Testis (tissue), 2 donors: ENCODE measurements at regions not wholly inside any gene's neighbourhood (a gene's known extent, or its start where the extent isn't known, plus 50 kb on each side); places are given as distances from the start of the nearest gene placed in this dataset.

Experiments
- DNase-seq: peaks from one replicate; pipeline ENCODE4 v3.0.0-alpha.2; 2019
- H3K27ac ChIP-seq, 2 donors: fragments of 200-600 bp; sonication (generic); one replicate each; pipeline ENCODE4 v1.5.1; 2019
- H3K27me3 ChIP-seq: fragments of 200-600 bp; sonication (generic); one replicate; pipeline ENCODE4 v1.5.1; 2019
- H3K36me3 ChIP-seq: fragments of 200-600 bp; sonication (generic); one replicate; pipeline ENCODE4 v1.5.1; 2017; ENCODE audit warnings: low read depth; ENCODE audit errors: missing control alignments
- H3K4me1 ChIP-seq: fragments of 200-600 bp; sonication (generic); one replicate; pipeline ENCODE4 v1.5.1; 2019
- H3K4me3 ChIP-seq, 2 donors: fragments of 200-600 bp; sonication (generic); one replicate each; pipeline ENCODE4 v1.5.1; 2017 to 2019
- H3K9me3 ChIP-seq: fragments of 200-600 bp; sonication (generic); one replicate; pipeline ENCODE4 v1.5.1; 2017
- POLR2A ChIP-seq: fragments of 450-650 bp; IDR thresholded peaks from one replicate; pipeline ENCODE4 v1.6.1; 2017; ENCODE audit warnings: antibody characterized with exemption, mild to moderate bottlenecking, moderate library complexity
- WGBS, 2 donors: methylation state at CpG; one replicate each; pipeline ENCODE4 v1.1.5; 2018; 5-methylcytosine and 5-hydroxymethylcytosine counted together
- intact Hi-C: fragments of 100-400 bp; cut with DNase I; formaldehyde crosslinking; loops from one replicate; pipeline ENCODE4 v1.15.1; 2023; ENCODE audit warnings: low total_unique reads
- TF ChIP-seq, protein P1 (sequence below), 3 experiments: fragments of 450-650 bp in 2 of 3; fragments of 200-600 bp in 1 of 3; sonication (generic) in 1 of 3; IDR thresholded peaks; one replicate each; pipeline ENCODE4 v1.5.1; 2016 to 2019; ENCODE audit warnings: antibody characterized with exemption in 3 of 3, mild to moderate bottlenecking in 2 of 3, moderate library complexity in 1 of 3

DNA sequence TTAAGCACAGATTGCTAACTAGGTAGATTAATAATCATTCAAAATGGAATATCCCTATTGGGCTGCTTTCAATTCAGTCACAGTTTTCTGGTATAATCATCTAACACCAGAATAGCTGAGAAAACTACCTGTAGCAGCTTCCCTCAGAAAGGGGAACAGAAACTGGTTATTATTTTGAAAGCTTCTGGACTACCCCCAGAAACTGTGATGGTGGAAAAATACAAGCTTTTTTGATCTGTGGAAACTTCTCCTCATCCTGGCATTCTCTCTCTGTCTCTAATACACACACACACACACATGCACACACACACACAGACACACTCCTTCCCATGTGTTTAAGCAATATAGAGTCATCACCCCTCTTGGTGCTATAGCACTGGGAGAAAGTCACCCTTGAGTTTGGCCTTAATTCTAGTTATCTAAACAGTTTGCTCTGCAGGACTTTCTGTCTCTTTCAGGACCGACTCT is 251.5 kb upstream of the LMO3 start:
- Histone ChIP-seq H3K9me3 (no peaks in the 10 kb centered on the region), H3K27me3 (no peaks in the 10 kb centered on the region), H3K36me3 (no peaks in the 10 kb centered on the region), H3K4me1 (no peaks in the 10 kb centered on the region), H3K4me3 (no peak overlapping the region), H3K27ac (no peak overlapping the region)
- WGBS, 2 donors = 75 to 88% methylated on average over 1 of the region's 1 CpG
- TF ChIP-seq POLR2A = no peak
- TF ChIP-seq, protein P1, sequence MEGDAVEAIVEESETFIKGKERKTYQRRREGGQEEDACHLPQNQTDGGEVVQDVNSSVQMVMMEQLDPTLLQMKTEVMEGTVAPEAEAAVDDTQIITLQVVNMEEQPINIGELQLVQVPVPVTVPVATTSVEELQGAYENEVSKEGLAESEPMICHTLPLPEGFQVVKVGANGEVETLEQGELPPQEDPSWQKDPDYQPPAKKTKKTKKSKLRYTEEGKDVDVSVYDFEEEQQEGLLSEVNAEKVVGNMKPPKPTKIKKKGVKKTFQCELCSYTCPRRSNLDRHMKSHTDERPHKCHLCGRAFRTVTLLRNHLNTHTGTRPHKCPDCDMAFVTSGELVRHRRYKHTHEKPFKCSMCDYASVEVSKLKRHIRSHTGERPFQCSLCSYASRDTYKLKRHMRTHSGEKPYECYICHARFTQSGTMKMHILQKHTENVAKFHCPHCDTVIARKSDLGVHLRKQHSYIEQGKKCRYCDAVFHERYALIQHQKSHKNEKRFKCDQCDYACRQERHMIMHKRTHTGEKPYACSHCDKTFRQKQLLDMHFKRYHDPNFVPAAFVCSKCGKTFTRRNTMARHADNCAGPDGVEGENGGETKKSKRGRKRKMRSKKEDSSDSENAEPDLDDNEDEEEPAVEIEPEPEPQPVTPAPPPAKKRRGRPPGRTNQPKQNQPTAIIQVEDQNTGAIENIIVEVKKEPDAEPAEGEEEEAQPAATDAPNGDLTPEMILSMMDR (IDR thresholded peaks at IDR 0.05) = no peak
- intact Hi-C loops = no loop called here
- DNase-seq = no peak

DNA sequence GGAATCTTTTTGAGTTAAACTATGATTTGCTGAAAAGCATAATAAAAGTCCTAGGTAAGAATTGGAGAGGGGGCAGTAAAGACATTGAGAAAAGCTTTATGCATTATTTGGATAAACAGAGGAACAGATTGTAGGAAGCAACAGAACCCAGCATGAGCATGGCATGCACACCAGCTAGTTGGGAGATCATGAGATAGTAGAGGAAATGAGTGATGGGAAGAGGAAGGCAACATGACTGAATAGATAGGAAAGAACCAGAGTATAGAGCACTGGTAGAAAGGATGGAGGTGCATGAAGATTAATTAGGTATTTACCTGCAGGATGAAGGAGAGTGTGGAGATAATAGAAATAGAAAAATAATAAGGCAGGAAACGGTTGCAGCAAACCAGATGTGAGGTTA is 248.5 kb upstream of the LMO3 start:
- H3K9me3 ChIP-seq = no peaks in the 10 kb centered on the region
- no peak overlapping the region for H3K4me3 ChIP-seq
- intact Hi-C loops = no loop called here
- H3K36me3 ChIP-seq = no peaks in the 10 kb centered on the region
- WGBS, 2 donors = 68 to 70% methylated on average over 1 of the region's 1 CpG
- no peak overlapping the region for H3K27ac ChIP-seq
- no peaks in the 10 kb centered on the region for H3K4me1 ChIP-seq
- DNase-seq = no peak
- H3K27me3 ChIP-seq = no peaks in the 10 kb centered on the region
- no peak for TF ChIP-seq POLR2A
- TF ChIP-seq, protein P1 (IDR thresholded peaks at IDR 0.05) = no peak

DNA sequence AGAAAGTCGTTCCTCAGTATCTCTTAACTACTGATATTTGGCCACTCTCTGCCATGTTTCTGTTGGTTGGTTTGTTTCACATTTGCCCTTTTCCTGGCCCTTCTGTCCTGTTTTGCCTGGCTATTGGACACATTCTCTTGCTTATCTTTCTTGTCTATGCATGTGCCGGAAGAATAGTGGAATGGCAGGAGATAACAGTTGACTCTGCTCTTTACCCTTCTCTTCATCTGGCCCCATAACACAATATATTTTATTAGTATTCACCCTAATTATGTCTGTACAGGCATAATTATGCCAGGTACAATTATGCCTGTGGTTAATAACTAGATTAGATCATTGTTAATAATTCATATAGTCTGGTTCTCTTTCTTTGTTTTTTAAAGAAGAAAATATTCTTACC is 243.5 kb upstream of the LMO3 start:
- H3K36me3 ChIP-seq = no peaks in the 10 kb centered on the region
- H3K4me1 ChIP-seq = no peaks in the 10 kb centered on the region
- TF ChIP-seq, protein P1 (IDR thresholded peaks at IDR 0.05) = no peak
- TF ChIP-seq POLR2A = no peak
- no peak for DNase-seq
- H3K27me3 ChIP-seq = no peaks in the 10 kb centered on the region
- H3K9me3 ChIP-seq = no peaks in the 10 kb centered on the region
- intact Hi-C loops = no loop called here
- WGBS, 2 donors = 45 to 54% methylated on average over 2 of the region's 2 CpGs
- no peak overlapping the region for H3K4me3 ChIP-seq
- no peak overlapping the region for H3K27ac ChIP-seq

DNA sequence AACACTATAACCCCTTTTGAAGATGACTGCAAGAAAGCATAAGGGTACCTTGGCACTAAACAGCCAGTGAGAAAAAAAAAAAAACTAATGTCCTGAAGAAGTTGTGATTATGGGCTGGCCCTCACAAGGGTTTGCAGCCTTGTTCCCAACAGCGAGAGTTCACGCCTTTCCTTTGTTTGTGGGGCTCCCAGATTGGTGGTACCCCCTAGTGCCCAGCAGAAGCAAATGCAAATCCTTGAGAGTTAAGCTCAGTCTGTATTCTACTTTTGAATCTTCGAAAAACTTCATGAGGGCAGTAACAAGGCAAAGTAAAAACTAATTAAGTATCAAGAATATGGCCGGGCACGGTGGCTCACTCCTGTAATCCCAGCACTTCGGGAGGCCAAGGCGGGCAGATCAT is 238.9 kb upstream of the LMO3 start:
- H3K9me3 ChIP-seq = no peaks in the 10 kb centered on the region
- H3K27me3 ChIP-seq = no peaks in the 10 kb centered on the region
- WGBS, 2 donors = 83 to 84% methylated on average over 7 of the region's 7 CpGs
- no peak overlapping the region for H3K27ac ChIP-seq
- no peak for DNase-seq
- H3K4me1 ChIP-seq = no peaks in the 10 kb centered on the region
- no peaks in the 10 kb centered on the region for H3K36me3 ChIP-seq
- intact Hi-C loops = no loop called here
- no peak overlapping the region for H3K4me3 ChIP-seq
- TF ChIP-seq, protein P1 (IDR thresholded peaks at IDR 0.05) = no peak
- no peak for TF ChIP-seq POLR2A

DNA sequence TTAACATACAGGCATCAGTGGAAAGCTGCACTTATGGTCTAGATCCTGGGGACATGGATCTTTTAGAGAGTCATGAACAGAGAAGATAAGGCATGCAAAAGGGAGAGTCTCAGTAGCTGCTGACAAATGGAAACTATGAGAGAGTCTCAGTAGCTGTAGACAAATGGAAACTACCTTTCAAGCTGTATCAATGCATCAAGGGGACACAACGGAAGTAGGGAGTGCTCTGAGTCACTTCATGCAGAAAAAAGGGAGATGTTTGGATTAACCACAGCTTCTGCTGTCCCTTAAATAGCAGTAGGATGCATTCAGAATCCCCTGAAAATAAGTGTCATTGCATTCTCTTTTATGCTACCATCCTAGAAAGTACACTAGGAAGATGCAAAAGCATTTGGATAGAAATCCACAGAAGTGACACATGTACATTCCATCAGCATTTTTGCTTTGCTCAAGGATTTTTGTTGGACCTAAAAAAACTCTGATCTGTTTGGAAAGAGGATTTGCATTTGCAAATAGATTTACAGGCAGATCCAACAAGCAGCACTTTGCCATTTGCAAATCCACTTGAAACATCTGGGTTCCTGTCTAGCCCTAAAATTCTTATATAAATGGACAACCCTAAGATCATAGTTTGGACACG is 227.5 kb upstream of the LMO3 start:
- H3K9me3 ChIP-seq = no peaks in the 10 kb centered on the region
- TF ChIP-seq POLR2A = no peak
- TF ChIP-seq, protein P1 (IDR thresholded peaks at IDR 0.05) = no peak
- no peaks in the 10 kb centered on the region for H3K36me3 ChIP-seq
- no peak overlapping the region for H3K27ac ChIP-seq
- 74 to 75% methylated on average over 2 of the region's 2 CpGs for WGBS, 2 donors
- H3K4me1 ChIP-seq = no peaks in the 10 kb centered on the region
- intact Hi-C loops = no loop called here
- no peak for DNase-seq
- H3K27me3 ChIP-seq = no peaks in the 10 kb centered on the region
- H3K4me3 ChIP-seq = no peak overlapping the region
